H1 (cell line): ENCODE measurements at regions not wholly inside any gene's neighbourhood (a gene's known extent, or its start where the extent isn't known, plus 50 kb on each side); places are given as distances from the start of the nearest gene placed in this dataset.

ENCODE experiments used
- CEBPB ChIP-seq: IDR thresholded peaks from 2 replicates; pipeline ENCODE4 v1.6.1; 2012; ENCODE audit warnings: low read depth, low read length
- EP300 ChIP-seq, 2 experiments: IDR thresholded peaks; 1 replicate in 1 of 2; 2 replicates in 1 of 2; pipeline ENCODE4 v1.6.1; 2011 to 2012; ENCODE audit warnings: low read depth in 2 of 2, low read length in 2 of 2, mild to moderate bottlenecking in 2 of 2, borderline replicate concordance in 1 of 2, inconsistent platforms in 1 of 2, moderate library complexity in 1 of 2
- EZH2 ChIP-seq: fragments of 200-600 bp; sonication (generic); IDR thresholded peaks from 2 replicates; pipeline ENCODE4 v1.7.1; 2012; ENCODE audit warnings: low read depth, mild to moderate bottlenecking, moderate library complexity, low read length, inconsistent platforms; ENCODE audit not compliant: severe bottlenecking
- POLR2A ChIP-seq, 2 experiments: IDR thresholded peaks; 1 replicate in 1 of 2; 2 replicates in 1 of 2; pipeline ENCODE4 v1.6.1; 2011; ENCODE audit warnings: low read depth in 2 of 2, low read length in 2 of 2, mild to moderate bottlenecking in 2 of 2; ENCODE audit errors: control extremely low read depth in 1 of 2
- POLR2AphosphoS5 ChIP-seq: IDR thresholded peaks from 2 replicates; pipeline ENCODE4 v1.6.1; 2011; ENCODE audit warnings: low read depth, low read length
- RFX5 ChIP-seq: IDR thresholded peaks from 2 replicates; pipeline ENCODE4 v1.6.1; 2011; ENCODE audit warnings: low read depth, low read length, improper control_type of control experiment, borderline replicate concordance
- RXRA ChIP-seq: IDR thresholded peaks from 2 replicates; pipeline ENCODE4 v1.6.1; 2011; ENCODE audit warnings: low read depth, mild to moderate bottlenecking, low read length, moderate library complexity; ENCODE audit not compliant: insufficient read depth
- SIX5 ChIP-seq: IDR thresholded peaks from 2 replicates; pipeline ENCODE4 v1.6.1; 2011; ENCODE audit warnings: mild to moderate bottlenecking, low read depth, low read length
- TAF1 ChIP-seq: IDR thresholded peaks from 2 replicates; pipeline ENCODE4 v1.6.1; 2011; ENCODE audit warnings: mild to moderate bottlenecking, low read depth, low read length
- YY1 ChIP-seq: IDR thresholded peaks from 2 replicates; pipeline ENCODE4 v1.6.1; 2011; ENCODE audit warnings: low read depth, mild to moderate bottlenecking, low read length
- ZNF274 ChIP-seq: IDR thresholded peaks from 2 replicates; pipeline ENCODE4 v1.7.0; 2012; ENCODE audit warnings: low read length, borderline replicate concordance; ENCODE audit errors: extremely low read depth
- TF ChIP-seq, protein P1 (sequence below): fragments of 300-600 bp; sonication (generic); IDR thresholded peaks from 2 replicates; pipeline ENCODE4 v1.7.1; 2012; ENCODE audit warnings: low read length, moderate library complexity, mild to moderate bottlenecking, inconsistent platforms; ENCODE audit not compliant: insufficient replicate concordance
- TF ChIP-seq, protein P2 (sequence below): IDR thresholded peaks from 2 replicates; pipeline ENCODE4 v1.6.1; 2011; ENCODE audit warnings: low read depth, mild to moderate bottlenecking, low read length; ENCODE audit not compliant: insufficient read depth

DNA sequence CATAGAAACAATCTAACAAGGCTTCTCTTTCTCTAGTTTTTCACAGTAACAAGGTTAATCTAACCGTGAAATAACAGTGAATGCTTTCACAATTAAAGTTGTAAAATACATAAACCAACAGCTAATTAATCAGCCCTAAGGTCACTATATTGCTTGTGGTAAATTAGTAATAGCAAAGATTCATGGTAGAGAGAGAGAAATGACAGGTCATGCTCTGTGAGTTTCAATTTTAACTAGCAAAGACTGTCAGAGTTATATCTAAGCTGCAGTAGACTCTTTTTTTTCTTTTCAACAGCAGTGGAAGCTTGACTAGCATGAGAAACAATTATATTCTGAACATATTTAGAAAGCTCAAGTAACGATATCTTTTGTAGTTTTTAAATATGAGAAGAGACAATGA, 1068.0 kb downstream of the MAT2B start (continued):
- TF ChIP-seq, protein P1, sequence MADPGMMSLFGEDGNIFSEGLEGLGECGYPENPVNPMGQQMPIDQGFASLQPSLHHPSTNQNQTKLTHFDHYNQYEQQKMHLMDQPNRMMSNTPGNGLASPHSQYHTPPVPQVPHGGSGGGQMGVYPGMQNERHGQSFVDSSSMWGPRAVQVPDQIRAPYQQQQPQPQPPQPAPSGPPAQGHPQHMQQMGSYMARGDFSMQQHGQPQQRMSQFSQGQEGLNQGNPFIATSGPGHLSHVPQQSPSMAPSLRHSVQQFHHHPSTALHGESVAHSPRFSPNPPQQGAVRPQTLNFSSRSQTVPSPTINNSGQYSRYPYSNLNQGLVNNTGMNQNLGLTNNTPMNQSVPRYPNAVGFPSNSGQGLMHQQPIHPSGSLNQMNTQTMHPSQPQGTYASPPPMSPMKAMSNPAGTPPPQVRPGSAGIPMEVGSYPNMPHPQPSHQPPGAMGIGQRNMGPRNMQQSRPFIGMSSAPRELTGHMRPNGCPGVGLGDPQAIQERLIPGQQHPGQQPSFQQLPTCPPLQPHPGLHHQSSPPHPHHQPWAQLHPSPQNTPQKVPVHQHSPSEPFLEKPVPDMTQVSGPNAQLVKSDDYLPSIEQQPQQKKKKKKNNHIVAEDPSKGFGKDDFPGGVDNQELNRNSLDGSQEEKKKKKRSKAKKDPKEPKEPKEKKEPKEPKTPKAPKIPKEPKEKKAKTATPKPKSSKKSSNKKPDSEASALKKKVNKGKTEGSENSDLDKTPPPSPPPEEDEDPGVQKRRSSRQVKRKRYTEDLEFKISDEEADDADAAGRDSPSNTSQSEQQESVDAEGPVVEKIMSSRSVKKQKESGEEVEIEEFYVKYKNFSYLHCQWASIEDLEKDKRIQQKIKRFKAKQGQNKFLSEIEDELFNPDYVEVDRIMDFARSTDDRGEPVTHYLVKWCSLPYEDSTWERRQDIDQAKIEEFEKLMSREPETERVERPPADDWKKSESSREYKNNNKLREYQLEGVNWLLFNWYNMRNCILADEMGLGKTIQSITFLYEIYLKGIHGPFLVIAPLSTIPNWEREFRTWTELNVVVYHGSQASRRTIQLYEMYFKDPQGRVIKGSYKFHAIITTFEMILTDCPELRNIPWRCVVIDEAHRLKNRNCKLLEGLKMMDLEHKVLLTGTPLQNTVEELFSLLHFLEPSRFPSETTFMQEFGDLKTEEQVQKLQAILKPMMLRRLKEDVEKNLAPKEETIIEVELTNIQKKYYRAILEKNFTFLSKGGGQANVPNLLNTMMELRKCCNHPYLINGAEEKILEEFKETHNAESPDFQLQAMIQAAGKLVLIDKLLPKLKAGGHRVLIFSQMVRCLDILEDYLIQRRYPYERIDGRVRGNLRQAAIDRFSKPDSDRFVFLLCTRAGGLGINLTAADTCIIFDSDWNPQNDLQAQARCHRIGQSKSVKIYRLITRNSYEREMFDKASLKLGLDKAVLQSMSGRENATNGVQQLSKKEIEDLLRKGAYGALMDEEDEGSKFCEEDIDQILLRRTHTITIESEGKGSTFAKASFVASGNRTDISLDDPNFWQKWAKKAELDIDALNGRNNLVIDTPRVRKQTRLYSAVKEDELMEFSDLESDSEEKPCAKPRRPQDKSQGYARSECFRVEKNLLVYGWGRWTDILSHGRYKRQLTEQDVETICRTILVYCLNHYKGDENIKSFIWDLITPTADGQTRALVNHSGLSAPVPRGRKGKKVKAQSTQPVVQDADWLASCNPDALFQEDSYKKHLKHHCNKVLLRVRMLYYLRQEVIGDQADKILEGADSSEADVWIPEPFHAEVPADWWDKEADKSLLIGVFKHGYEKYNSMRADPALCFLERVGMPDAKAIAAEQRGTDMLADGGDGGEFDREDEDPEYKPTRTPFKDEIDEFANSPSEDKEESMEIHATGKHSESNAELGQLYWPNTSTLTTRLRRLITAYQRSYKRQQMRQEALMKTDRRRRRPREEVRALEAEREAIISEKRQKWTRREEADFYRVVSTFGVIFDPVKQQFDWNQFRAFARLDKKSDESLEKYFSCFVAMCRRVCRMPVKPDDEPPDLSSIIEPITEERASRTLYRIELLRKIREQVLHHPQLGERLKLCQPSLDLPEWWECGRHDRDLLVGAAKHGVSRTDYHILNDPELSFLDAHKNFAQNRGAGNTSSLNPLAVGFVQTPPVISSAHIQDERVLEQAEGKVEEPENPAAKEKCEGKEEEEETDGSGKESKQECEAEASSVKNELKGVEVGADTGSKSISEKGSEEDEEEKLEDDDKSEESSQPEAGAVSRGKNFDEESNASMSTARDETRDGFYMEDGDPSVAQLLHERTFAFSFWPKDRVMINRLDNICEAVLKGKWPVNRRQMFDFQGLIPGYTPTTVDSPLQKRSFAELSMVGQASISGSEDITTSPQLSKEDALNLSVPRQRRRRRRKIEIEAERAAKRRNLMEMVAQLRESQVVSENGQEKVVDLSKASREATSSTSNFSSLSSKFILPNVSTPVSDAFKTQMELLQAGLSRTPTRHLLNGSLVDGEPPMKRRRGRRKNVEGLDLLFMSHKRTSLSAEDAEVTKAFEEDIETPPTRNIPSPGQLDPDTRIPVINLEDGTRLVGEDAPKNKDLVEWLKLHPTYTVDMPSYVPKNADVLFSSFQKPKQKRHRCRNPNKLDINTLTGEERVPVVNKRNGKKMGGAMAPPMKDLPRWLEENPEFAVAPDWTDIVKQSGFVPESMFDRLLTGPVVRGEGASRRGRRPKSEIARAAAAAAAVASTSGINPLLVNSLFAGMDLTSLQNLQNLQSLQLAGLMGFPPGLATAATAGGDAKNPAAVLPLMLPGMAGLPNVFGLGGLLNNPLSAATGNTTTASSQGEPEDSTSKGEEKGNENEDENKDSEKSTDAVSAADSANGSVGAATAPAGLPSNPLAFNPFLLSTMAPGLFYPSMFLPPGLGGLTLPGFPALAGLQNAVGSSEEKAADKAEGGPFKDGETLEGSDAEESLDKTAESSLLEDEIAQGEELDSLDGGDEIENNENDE: no peak
- TF ChIP-seq EP300 (IDR thresholded peaks at IDR 0.05; ENCODE audit: borderline replicate concordance in 1 of 2, low read depth in 2 of 2, low read length in 2 of 2) (no peak), RXRA (no peak), EZH2 (no peak), YY1 (no peak), RFX5 (no peak), POLR2AphosphoS5 (no peak), TAF1 (no peak), POLR2A (IDR thresholded peaks at IDR 0.05; ENCODE audit: control extremely low read depth in 1 of 2, low read depth in 2 of 2, low read length in 2 of 2) (no peak), ZNF274 (no peak), CEBPB (no peak), SIX5 (no peak)
- TF ChIP-seq, protein P2, sequence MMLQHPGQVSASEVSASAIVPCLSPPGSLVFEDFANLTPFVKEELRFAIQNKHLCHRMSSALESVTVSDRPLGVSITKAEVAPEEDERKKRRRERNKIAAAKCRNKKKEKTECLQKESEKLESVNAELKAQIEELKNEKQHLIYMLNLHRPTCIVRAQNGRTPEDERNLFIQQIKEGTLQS: no peak
